Activated CD4-positive, alpha-beta T cell treated with anti-CD3 and anti-CD28 coated beads for 48 hours (primary cell): ENCODE measurements at regions not wholly inside any gene's neighbourhood (a gene's known extent, or its start where the extent isn't known, plus 50 kb on each side); places are given as distances from the start of the nearest gene placed in this dataset.

ENCODE experiments used
- DNase-seq: peaks from one replicate; pipeline ENCODE4 v3.0.0-alpha.2; 2020

DNA sequence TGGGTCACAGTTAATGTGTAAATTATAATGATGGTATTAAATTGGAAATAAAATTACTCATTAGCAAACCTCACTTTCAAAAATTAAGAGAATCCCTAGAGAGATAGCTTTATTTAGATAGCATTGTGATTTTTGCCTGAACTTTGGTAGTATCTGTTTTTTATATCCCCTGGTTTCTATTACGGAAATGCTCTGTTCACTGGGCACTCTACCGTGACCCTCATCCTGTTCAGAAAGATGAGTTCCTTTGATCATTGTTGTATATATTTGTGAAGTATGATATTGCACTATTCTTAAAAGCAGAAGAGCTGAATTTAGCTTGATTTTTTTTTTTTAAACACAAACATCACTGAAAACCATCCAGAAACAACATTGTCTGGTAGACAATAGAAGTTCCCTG is 1143.8 kb upstream of the MAP3K7 start:
- DNase-seq = no peak

DNA sequence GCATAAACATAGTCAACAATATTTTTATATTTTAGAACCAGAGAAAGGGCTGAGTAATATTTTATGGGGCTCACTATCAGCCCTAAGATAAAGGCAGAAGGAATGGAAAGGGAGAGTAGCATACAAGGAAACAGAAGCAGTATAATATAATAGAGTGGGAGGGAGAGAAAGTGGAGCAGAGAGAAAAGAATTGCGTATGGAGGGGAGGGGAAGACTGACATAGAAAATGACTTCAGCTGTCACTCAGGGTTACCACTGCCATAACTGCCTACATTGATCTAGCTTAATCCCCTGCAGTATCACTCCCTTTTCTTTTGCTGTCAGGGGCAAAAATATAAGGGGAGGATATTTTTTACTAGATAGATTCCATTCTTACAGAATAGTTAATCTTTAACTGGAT is 1133.5 kb upstream of the MAP3K7 start:
- DNase-seq = no peak

DNA sequence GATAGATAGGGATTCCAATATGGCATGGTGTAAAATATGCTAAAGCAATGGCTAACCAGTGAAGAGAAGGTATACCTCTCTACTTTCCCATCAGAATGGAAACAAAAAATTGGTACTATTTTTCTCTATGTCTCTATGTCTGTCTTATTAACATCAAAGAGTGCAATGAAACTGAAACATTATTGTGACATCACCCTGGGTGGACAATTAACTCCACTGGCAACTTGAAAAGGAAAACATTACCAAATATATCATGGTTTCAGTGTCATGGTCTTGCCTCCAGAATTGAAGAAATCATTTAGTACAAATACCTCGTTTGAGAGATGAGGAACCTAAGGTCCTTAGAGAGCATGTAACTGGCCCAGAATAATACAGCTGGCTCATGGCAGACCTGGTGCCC is 1132.5 kb upstream of the MAP3K7 start:
- no peak for DNase-seq

DNA sequence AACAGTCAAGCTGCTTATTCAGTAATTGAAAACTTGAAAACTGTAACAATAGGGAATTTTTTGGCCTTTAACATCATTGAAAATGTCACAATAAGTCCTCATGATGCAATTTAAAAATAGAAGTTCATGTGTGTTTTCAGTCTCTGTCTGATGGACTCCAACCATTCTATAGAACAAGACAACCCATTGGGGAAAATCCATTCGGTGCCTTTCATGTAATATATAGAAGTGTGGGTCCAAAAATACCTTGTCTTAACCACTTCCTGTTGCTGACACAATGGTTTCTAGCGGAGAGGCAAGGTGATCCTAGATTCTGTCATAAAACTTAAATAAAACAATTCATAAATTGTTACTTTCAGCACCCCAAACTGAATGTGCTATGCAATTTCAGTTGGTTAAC is 1131.3 kb upstream of the MAP3K7 start:
- DNase-seq = no peak

DNA sequence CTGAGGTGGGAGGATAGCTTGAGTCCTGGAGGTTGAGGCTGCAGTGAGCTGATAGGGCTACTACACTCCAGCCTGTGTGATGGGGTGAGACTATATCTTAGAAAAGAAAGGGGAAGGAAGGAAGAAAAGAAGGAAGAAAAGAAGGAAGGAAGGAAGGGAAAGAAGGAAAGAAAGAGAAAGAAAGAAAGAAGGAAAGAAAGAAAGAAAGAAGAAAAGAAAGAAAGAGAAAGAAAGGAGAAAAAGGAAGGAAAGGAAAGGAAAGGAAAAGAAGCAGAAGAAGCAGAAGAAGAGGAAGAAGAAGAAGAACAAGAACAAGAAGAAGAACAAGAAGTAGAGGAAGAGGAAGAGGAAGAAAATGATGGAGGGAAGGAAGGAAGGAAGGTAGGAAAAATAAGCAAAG is 1130.2 kb upstream of the MAP3K7 start:
- DNase-seq = no peak

DNA sequence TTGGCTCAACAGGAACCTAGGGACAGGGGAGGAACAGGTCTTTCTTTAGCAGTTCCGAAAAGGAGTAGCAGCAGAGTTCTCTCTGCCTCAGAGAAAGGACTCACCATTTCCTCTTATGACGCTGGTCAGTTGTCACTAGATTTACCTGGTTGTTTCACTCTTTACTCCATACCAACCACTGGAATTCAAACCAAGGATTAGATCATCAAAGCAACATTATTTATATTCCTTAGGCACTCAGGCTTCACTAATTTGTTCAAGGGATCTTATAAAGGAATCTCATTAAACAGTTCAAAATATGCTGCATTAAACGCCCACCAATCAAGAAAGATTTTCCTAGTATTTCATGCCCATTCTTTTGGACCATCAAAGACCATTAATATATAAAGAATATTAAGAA is 1129.5 kb upstream of the MAP3K7 start:
- DNase-seq = no peak

DNA sequence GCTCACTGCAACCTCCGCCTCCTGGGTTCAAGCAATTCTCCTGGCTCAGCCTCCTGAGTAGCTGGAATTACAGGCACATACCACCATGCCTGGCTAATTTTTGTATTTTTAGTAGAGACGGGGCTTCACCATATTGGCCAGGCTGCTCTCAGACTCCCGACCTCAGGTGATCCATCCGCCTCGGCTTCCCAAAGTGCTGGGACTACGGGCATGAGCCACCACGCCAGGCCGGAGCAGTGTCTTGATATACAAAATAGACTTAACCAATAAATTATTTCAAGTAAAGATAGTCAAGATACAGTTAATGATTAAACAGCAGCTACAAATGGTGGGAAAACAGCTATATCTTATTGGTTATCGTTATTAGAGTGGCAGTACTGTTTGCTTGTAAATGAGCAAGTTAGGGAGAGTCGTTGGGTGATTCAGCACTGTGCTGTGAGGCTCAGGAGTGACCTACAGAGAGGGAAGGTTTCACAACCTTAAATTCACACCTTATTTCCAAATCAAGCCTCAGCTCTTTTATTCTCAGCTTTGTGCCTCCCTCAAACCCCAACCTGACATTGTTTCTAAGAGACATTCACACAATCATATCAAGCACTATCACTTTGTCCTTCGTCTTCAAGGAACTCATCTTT is 1128.4 kb upstream of the MAP3K7 start:
- no peak for DNase-seq

DNA sequence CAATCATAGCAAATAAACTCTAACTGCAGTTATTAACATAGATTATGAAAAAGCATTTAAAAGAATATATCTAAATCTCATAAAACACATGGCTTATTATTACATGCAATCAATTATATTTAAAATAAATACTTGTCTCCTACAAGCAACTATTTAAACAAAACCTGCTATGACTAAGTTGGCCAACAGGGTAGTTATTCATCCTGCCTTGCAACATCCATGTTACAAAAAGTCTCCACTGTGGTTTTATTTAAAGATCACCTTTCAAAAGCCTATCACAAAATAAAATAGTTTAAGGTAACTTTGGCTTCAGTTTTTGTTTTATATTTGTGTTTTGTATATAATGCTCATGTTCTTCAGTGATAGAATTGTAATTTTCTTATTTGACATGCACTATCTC is 1127.0 kb upstream of the MAP3K7 start:
- DNase-seq = no peak

DNA sequence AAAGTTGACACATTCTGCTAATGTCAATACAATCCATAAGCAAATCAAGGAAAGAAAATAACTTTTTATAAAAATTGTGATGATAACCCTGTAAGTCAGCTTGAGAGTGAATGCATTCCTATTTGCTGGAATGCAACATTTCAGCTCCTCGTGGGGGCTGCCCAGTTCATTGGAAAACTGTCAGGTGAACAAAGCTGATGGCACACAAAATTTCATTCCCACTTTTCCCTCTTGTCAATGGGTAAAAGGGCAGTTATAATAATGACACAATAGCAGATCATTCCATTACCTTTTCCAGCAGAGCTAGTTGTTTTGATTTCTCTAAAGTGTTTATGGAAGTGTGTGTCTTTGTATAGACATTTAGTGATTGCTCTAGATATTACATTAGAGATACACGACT is 1124.6 kb upstream of the MAP3K7 start:
- DNase-seq = no peak

DNA sequence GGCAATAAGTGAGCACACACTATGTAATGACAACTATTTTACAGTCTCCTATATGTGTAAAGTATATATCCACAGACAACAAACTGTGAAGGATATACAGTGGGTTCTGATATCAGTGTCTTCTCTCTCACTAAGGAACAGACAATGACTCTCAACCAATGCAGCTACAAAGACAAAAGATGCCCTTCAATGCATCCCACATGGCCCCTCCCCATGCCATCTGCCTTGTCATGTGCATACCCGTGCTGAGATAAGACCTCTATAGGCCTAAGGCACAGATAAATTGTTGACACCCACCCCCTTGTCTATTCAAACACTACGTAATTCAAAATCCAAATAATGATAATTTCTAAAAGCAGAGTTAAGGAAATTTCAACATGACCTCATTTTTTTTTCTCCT is 1123.5 kb upstream of the MAP3K7 start:
- DNase-seq = no peak

DNA sequence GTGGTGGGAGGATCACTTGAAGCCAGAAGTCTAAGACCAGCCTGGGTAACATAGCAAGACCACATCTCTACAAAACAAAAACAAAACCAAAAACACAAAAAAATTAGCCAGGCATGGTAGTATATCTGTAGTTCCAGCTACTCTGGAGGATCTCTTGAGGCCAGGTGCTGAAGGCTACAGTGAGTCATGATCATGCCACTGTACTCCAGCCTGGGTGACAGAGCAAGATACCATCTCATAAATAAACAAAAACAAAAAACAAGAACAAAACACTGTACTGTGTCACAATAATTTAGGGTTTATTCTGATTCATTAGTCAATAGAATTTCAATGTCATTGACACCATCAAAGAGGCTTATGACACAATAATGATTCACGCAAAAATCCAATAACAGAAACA is 1121.7 kb upstream of the MAP3K7 start:
- DNase-seq = no peak

DNA sequence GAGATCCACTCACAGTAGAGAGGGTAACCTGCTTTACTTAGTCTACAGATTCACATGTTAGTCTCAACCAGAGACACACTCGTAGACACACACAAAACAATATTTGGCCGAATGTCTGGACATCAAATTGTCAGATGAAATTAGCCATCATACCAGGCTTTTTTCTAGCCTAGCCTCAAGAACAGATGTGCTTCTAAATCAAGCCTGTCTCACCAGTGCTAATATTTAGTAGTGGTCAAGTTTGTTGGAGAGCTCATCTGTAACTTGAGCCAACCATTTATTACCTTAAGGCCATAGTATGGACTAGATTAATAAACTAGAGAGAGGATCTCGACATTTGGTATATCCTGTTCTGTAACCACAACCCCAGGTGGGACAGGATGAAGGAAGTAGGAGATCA is 1118.8 kb upstream of the MAP3K7 start:
- no peak for DNase-seq

DNA sequence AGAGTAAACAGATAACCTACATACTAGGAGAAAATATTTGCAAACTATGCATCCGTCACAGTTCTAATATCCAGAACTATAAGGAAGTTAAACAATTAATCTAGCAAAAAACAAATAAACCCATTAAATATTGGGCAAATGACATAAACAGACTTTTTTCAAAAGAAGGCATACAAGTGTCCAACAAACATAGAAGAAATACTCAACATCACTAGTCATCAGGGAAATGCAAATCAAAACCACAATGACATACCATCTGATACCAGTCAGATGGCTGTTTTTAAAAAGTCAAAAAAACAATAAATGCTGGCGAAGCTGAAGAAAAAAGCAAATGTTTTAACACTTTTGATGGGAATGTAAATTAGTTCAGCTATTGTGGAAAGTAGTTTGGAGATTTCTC is 1117.7 kb upstream of the MAP3K7 start:
- DNase-seq = no peak

DNA sequence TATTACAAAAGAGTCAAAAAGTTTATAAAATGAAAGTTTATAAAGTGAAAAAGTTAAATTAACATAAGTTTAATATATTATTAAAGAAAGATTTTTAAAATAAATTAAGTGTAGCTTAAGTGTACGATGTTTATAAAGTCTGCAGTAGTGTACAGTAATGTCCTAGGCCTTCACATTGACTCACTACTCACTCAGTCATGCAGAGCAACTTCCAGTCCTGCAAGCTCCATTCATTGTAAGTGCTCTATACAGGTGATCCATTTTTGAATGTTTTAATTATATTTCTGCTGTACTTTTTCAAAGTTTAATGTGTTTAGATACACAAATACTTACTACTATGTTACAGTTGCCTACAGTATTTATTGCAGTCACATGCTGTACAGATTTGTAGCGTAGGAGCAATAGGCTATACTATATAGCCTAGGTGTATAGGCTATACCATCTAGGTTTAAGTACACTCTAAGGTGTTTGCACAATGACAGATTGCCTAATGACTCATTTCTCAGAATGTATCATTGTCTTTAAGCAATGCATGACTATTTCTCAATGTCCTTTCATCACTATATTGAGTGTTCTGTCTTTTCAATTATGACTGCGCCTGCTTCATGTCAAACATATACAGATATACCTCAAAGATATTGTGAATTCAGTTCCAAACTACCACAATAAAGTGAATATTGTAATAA is 1110.3 kb upstream of the MAP3K7 start:
- DNase-seq = no peak

DNA sequence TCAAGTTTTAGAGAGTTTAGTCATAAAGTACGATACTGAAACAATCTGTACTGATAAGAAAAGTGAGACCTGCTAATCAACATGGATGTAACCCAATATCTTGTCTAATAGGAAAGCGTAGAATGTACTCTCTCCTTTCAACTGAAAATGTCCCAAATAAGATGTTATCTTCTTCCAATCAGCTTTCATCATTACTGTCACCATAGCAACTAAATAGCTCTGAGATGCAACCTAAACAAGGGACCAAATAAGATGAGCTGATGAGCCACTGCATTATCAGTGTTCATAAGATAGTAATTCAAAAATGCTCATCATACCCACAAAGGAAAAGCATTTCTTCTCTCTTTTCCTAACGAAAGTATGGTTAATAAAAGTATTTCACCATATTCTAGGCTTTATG is 1108.3 kb upstream of the MAP3K7 start:
- DNase-seq = no peak

DNA sequence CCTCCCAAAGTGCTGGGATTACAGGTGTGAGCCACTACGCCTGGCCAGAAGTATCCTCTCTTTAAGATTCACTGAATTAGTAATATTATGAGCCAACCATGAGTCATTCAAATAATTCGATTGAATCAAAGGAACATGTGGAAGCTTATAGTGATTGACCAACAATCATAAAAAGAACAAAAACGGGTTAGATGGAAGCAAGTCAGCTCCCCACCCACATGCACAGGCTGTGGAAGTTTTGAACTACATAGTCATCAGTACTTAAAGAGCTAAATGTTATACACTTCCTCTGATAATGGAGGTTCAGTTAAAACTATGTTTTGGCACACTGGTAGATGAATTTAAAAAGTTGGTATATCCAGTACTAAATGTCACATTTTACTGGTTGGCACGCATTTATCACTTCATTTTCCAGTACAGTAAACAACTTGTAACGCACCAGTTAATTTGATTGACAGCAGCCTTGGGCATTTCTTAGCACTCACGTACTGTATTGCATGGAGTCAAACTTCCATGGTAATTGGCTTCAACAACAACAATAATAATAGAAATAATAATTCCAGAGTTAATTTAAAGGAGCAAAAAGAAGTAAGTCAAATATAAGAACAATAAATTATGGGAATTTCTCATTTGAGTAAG is 1107.3 kb upstream of the MAP3K7 start:
- DNase-seq = no peak

DNA sequence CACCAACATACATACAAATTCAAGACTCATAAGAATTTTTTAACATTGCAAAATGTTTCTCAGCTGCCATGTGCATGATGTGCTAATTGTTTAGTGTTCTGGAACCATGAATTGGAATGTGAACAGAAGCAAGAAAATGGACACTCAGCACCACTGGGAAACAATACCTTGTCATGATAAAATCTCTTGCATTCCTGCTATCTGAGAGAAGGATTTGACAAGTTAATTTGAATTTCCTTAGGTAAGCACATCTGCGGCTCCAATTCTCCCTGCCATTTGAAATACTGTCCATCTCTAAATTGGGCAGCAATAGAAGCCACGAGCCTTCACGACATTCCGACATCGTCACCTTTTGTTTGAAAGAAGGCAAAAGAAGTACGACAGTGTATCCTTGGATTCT is 1104.6 kb upstream of the MAP3K7 start:
- no peak for DNase-seq

DNA sequence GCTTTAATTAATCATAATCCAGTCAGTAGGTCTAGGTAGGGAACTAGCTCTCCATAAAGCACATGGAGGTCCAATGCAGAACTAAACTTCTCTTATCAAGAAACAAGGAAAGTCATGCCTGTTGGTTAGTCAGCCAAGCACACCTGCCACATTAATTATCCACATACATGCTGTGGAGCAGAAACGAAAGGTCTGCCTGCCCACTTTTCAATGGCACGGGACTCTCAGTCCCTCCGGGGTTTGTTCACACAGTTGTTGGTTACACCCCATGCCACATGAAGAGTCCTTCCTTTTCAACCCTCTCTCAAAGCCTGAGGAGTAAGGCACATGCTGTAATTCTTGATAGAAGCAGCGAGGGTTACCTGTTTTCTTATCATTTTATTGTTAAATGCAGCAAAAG is 1096.4 kb upstream of the MAP3K7 start:
- DNase-seq = no peak

DNA sequence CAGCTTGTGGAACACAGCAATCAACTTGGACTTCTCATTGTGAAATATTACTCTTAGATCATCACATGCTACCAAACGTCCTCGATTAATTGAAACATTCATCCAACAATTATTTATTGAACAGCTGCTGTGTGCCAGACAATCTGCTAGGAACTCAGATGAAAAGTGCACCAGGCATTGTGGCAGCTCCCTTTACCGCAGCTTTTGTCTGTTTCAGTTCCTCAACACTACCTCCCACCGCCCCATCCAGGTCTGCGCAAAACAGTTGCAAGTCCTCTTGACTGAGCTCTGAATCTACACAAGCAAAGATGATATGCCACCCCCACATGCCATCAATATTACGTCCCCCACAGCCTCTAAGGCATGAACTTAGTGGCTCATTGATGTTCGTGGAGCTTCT is 1094.4 kb upstream of the MAP3K7 start:
- no peak for DNase-seq

DNA sequence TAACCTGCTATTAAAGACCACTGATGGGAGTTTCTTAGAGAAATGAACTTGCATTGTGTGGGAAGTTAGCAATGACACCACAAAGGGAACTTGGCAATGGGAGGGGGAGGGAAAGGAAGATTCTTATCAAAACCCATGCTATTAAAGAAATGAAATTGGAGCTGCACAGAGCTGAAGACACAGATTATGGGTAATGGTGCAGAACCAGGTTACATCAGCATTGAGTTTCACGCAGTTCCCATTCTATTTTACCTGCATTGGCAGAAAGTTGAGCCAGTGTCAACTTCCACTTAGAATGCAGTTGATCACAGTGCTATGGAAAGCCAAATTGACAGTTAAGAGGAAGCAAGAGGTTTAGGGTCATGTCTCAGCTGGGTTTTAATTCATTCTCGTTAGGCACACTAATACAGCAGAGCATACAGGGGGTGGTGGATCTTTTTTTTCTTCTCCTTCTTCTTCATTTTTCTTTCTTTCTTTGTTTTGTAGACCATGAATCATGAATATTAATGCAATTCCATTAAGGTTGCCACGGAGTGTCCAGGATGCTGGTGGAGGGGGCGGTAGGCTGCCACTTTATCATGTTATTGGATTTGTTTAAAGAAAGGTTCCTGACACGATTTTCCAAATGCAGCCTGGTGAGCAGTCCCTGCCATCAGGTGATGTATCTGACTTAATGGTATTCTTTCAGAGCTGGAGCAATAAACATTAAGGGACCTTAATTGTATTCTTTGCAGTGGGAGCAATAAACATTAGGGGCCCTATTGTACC is 1092.0 kb upstream of the MAP3K7 start:
- no peak for DNase-seq

DNA sequence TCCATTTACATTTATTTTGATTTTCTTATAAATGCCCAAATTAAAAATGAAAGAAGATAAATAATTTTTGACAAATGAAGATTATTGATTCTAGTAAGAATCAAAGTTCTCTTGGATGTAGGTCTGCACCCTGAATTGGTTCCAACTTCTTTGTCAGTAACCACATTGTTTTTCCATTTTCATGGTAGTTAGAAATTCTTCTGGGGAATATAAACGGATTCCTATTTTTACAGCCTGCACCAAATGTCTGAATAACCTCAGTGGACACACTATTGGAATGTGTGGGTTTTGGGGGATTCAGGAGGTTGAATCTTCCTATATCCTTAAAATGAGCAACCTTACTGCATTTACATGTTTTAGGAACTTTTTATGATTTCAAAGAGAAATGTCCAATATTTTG is 1085.3 kb upstream of the MAP3K7 start:
- no peak for DNase-seq

DNA sequence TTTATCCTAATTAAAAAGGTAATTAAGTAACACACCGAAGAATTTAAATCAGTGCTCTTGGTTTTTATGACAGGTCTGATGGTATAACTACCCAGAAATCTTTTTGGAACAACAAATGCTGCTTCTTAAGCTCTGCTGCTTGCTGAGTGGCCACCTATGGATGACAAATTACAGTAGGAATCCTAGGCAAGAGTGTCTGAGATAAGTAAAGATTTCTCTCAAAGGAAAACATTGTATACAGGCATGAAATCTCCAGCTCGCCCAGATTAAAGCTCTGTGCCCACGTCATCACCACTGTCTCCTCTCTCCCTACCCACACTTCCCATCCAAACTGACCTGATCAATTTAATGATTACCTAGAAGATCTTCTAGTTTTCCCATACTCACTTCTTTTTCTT is 1083.0 kb upstream of the MAP3K7 start:
- DNase-seq = no peak

DNA sequence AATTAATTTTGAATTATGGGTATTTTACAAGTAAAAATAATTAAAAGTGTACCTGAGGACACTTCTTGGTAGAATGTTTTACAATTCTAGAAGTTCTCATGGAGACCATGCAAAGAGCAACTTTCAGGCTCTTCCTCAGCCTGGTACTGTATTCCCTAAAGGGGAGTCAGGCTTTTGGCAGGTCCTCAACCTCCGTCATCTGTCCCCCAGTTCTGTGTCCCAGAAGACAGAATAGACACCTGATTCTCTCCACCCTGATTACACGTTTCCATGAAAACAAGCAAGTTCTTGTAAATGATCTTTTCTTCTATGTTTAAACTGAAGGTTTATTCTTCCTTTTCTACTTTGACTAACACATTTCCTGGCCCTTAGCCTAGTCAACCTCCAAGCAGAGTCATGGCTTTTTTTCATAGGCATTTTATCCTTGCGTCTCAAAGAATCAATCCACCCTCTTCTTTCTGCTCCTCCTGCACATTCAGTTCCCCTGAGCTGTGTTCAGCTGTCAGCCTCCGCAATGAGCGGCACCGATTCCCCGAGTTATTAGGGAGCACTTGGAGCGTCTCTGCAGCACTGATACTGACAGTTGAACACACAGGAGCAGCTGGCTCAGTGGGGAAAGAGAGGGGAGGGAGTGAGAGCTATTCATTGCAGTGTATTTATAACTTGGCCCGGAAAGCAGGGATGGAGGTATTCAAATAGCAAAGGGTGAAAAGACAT is 1082.4 kb upstream of the MAP3K7 start:
- DNase-seq = no peak
